ENCODE measurements at regions not wholly inside any gene's neighbourhood (a gene's known extent, or its start where the extent isn't known, plus 50 kb on each side); places are given as distances from the start of the nearest gene placed in this dataset.

- H3K27me3 ChIP-seq, result no peaks in the 10 kb centered on the region
- ATAC-seq, result no peak
- no peak overlapping the region for H3K4me3 ChIP-seq
- intact Hi-C loops (cut with DNase I), result no loop called here
- 75 to 76% methylated on average over 11 of the region's 11 CpGs for WGBS, 2 donors
- no peak for TF ChIP-seq POLR2A (IDR thresholded peaks at IDR 0.05)
- TF ChIP-seq, protein P1, sequence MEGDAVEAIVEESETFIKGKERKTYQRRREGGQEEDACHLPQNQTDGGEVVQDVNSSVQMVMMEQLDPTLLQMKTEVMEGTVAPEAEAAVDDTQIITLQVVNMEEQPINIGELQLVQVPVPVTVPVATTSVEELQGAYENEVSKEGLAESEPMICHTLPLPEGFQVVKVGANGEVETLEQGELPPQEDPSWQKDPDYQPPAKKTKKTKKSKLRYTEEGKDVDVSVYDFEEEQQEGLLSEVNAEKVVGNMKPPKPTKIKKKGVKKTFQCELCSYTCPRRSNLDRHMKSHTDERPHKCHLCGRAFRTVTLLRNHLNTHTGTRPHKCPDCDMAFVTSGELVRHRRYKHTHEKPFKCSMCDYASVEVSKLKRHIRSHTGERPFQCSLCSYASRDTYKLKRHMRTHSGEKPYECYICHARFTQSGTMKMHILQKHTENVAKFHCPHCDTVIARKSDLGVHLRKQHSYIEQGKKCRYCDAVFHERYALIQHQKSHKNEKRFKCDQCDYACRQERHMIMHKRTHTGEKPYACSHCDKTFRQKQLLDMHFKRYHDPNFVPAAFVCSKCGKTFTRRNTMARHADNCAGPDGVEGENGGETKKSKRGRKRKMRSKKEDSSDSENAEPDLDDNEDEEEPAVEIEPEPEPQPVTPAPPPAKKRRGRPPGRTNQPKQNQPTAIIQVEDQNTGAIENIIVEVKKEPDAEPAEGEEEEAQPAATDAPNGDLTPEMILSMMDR (IDR thresholded peaks at IDR 0.05), result no peak
- H3K36me3 ChIP-seq (replicated peaks in 1 of 2; ENCODE audit: insufficient read depth in 1 of 2, low read depth in 2 of 2), result no peaks in the 10 kb centered on the region
- H3K9me3 ChIP-seq, result no peaks in the 10 kb centered on the region
- H3K4me1 ChIP-seq, result peaks cover 6% of the 10 kb centered on the region
- peak in 1 of 4 donors; percentile 1 for DNase-seq
- no peak overlapping the region for H3K27ac ChIP-seq
Measured at GRCh38 chr2:128394007-128394730, 75.5 kb upstream of the HS6ST1 start.

- intact Hi-C loops (cut with DNase I), result no loop called here
- WGBS, 2 donors, result 89 to 91% methylated on average over 10 of the region's 10 CpGs
Measured at GRCh38 chr2:128395196-128395595, 76.5 kb upstream of the HS6ST1 start.

DNA sequence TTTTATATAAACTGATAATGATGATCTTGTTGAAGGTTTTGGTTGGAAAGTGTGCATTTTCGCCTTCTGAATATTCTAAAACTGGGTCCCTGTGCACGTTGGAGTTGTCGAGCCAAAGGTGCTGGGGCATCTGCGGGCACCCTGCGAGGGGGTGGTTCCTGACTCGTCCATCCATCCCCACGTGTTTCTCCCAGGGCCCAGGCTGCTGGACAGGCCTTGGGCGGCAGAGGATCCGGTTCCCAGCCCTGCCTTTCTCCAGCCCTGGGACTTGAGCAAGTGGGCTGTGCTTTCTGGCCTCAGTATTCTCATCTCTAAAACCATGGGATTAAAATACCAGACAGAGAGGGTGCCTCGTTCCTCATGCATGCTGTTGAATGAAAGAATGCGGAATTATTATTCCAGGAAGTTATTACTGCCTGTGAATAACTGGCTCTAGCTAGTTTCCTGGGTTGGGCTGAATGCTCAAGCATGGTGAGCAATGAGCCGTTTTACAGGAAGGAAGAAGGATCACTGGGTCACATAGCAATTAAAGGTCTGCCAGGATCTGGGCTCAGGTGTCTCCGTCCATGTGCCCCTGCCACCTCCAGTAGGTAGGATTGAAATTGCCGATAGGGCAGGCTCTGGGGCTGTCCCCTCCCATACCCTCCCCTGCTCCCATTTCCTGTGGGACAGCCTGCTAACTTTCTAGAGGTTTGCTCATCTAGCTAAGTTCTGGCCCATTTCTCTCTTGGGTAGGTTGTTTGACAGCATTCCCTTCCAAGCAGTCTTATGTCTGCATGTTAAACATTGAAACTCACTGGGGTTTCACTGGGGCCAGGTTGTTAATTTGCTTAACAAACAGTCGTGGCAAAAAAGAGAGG lies 77.2 kb upstream of the HS6ST1 start:
- Histone ChIP-seq H3K36me3 (replicated peaks in 1 of 2; ENCODE audit: insufficient read depth in 1 of 2, low read depth in 2 of 2) (no peaks in the 10 kb centered on the region), H3K4me3 (no peak overlapping the region), H3K4me1 (peaks cover 11% of the 10 kb centered on the region), H3K27me3 (no peaks in the 10 kb centered on the region), H3K27ac (peak overlapping the region; percentile 26 to 78 (median 64)), H3K9me3 (no peaks in the 10 kb centered on the region)
- intact Hi-C loops (cut with DNase I), result no loop called here
- peak in 1 of 3 donors; percentile 21 for TF ChIP-seq POLR2A (IDR thresholded peaks at IDR 0.05)
- TF ChIP-seq, protein P1 (IDR thresholded peaks at IDR 0.05), result no peak
- peak in 1 of 4 donors; percentile 31 for DNase-seq
- WGBS, 2 donors, result 76 to 81% methylated on average over 15 of the region's 15 CpGs
- peak; percentile 89 for ATAC-seq

More at GRCh38 chr2:128395196-128395595, 76.5 kb upstream of the HS6ST1 start:
- no peak for TF ChIP-seq POLR2A (IDR thresholded peaks at IDR 0.05)
- TF ChIP-seq, protein P1 (IDR thresholded peaks at IDR 0.05), result no peak
- Histone ChIP-seq H3K9me3 (no peaks in the 10 kb centered on the region), H3K4me1 (peaks cover 11% of the 10 kb centered on the region), H3K27me3 (no peaks in the 10 kb centered on the region), H3K36me3 (replicated peaks in 1 of 2; ENCODE audit: insufficient read depth in 1 of 2, low read depth in 2 of 2) (no peaks in the 10 kb centered on the region), H3K27ac (no peak overlapping the region), H3K4me3 (no peak overlapping the region)
- DNase-seq (peak in 1 of 4 donors; percentile 0), ATAC-seq (no peak)

DNA sequence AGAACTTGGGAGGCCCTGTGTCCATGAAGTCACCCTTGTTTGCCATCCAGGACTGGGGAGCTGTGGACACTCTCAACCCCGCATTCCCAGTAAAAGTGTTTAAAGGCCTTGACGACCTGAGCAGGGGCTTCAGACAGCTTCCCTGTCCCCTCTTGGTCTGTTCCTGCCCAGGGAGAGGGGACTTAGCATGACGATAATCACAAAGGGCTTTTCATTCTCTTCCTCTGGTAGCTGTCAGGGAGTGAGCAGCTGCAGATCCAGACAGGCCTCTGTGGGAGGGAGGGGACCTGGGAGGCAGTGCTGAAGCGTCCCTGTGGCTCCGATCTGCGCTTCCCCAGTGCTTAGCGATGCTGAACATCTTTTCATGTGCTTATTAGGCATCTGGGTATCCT lies 77.8 kb upstream of the HS6ST1 start:
- DNase-seq, result peak in 1 of 4 donors; percentile 1
- no peaks in the 10 kb centered on the region for H3K27me3 ChIP-seq
- no peaks in the 10 kb centered on the region for H3K36me3 ChIP-seq (replicated peaks in 1 of 2; ENCODE audit: insufficient read depth in 1 of 2, low read depth in 2 of 2)
- WGBS, 2 donors, result 85 to 95% methylated on average over 6 to 7 of the region's 7 CpGs
- ATAC-seq, result no peak
- peak overlapping the region; percentile 26 to 78 (median 64) for H3K27ac ChIP-seq
- intact Hi-C loops (cut with DNase I), result no loop called here
- peaks cover 11% of the 10 kb centered on the region for H3K4me1 ChIP-seq
- H3K9me3 ChIP-seq, result no peaks in the 10 kb centered on the region
- H3K4me3 ChIP-seq, result no peak overlapping the region
- no peak for TF ChIP-seq POLR2A (IDR thresholded peaks at IDR 0.05)
- TF ChIP-seq, protein P1 (IDR thresholded peaks at IDR 0.05), result no peak
